Cardiac fibroblast (primary cell): ENCODE measurements at regions not wholly inside any gene's neighbourhood (a gene's known extent, or its start where the extent isn't known, plus 50 kb on each side); places are given as distances from the start of the nearest gene placed in this dataset.

Experiments used
- DNase-seq, 2 donors: peaks; one replicate each; pipeline versions ENCODE4 v3.0.0 to v3.0.0-alpha.2; 2010; ENCODE audit warnings: low read depth in 2 of 2
- H3K4me3 ChIP-seq, 2 donors: replicated peaks in 1 of 2; 1 replicate in 1 of 2; 2 replicates in 1 of 2; pipeline ENCODE4 v1.5.1; 2011; ENCODE audit warnings: low read depth in 2 of 2, low read length in 2 of 2, mild to moderate bottlenecking in 2 of 2, moderate library complexity in 1 of 2
- CTCF ChIP-seq: IDR thresholded peaks from one replicate; pipeline ENCODE4 v1.5.1; 2011; ENCODE audit warnings: low read depth, mild to moderate bottlenecking, low read length, inconsistent platforms

- no peak for TF ChIP-seq CTCF
- DNase-seq = no peak
- no peak overlapping the region for H3K4me3 ChIP-seq
These were observed 155.8 kb upstream of the THUMPD2 start for GRCh38 chr2:39934851-39935250.

- TF ChIP-seq CTCF = no peak
- DNase-seq = no peak
- no peak overlapping the region for H3K4me3 ChIP-seq
These were observed 154.1 kb upstream of the THUMPD2 start for GRCh38 chr2:39933196-39933595.

GRCh38 chr2:39932198-39932597 lies 153.1 kb upstream of the THUMPD2 start:
- no peak for DNase-seq
- H3K4me3 ChIP-seq = no peak overlapping the region
- TF ChIP-seq CTCF = no peak

GRCh38 chr2:39930175-39930917 lies 151.3 kb upstream of the THUMPD2 start:
- no peak for DNase-seq
- no peak for TF ChIP-seq CTCF
- no peak overlapping the region for H3K4me3 ChIP-seq

GRCh38 chr2:39929531-39929930 lies 150.5 kb upstream of the THUMPD2 start:
- TF ChIP-seq CTCF = no peak
- H3K4me3 ChIP-seq = no peak overlapping the region
- no peak for DNase-seq

- DNase-seq = no peak
- no peak for TF ChIP-seq CTCF
- no peak overlapping the region for H3K4me3 ChIP-seq
These were observed 146.3 kb upstream of the THUMPD2 start for GRCh38 chr2:39925312-39925711.

GRCh38 chr2:39923455-39923854 lies 144.4 kb upstream of the THUMPD2 start:
- no peak overlapping the region for H3K4me3 ChIP-seq
- TF ChIP-seq CTCF = no peak
- DNase-seq = no peak
